CD4-positive, alpha-beta T cell treated with Interleukin-10 for 1 hour (primary cell): ENCODE measurements at regions not wholly inside any gene's neighbourhood (a gene's known extent, or its start where the extent isn't known, plus 50 kb on each side); places are given as distances from the start of the nearest gene placed in this dataset.

Source experiments
- DNase-seq: peaks from one replicate; pipeline ENCODE4 v3.0.0-alpha.2; 2020

DNA sequence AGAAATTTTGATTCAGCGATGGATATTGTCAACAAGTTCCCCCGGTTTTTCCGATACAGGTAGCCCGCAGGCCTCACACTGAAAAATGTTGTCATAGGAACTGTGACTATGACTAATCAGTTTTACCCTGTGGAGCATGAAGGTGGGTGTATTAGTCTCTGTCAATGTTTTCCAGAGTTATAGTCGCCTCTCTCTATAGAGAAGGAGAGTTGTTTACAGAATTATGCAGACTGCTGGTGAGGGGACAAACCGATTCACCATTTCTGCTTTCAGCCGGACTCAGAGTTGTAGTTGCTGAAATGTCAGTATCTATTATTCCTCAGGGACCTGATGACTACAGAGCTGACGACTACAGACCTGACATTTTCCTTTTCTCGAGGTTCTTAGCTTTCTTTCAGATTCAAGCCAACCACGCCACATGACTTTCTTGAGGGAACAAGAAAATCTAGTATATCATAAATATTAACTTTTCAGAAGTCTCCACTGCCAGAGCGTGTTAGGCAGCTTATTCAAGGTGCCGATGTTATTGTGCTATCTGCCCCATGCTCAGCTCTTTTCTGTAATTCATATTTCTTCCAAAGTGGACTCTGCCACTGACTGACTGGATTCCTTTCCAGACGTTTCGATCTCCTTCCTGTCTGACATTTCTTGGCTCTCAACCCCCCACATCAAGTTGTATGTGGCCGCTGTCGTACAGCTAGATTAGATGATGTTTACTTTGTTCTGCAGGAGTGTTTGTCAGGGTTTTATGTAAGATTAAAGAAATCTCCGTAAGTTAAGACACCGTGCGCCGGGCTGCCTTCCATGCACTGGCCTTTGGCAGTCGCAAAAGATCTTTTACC is 178.1 kb downstream of the FGF1 start:
- DNase-seq = no peak

DNA sequence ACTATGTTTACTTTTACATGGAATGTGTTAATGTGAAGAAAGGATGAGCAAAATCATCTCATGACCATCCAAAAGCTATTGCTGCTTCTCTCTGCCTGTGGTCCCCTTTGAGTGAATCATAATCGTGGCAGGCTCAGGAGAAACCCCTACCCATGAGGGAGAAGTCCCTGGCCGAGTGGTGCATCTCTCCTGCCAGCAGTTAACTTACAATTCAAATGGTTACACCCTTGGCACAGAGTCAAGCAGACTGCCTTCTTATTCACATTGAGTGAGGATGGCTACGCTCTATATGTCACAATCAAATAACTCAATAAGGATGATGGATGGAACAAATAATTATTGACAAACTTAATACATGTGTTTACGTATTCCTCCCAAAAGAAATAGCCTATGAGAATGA is 179.1 kb downstream of the FGF1 start:
- no peak for DNase-seq

DNA sequence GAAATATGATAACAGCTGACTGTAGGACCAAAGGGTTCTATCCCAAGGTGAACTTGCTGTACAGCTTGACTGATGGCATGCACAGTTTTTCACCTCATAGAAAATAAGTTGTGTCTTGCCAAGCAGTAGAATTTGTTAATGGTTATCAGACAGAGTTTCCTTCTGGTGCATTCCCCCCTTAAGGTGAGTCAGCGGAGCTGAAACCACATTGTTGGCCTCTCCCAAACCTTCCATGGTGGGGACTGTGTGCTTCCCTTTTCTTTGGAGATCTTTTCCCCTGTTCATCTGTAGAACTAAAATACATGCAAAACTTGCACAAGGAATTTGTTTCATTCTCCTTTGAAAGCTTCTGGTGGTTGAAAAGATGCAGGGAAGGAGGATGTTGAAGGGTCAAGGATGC is 179.8 kb downstream of the FGF1 start:
- no peak for DNase-seq

DNA sequence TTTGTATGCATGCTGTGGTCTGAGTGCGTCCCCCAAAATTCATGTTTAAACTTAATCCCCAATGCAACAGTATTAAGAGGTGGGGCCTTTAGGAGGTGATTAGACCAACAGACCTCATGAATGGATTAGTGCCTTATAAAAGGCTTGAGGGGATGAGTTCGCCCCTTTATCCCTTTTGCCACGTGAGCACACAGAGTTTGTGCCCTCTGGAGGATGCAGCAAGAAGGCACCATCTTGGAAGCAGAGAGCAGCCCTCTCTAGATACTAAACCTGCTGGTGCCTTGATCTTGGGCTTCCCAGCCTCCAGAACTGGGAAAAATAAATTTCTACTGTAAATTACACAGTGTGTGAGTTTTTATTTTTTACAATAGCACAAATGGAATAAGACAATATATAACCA is 177.1 kb upstream of the SPRY4 start:
- DNase-seq = no peak

DNA sequence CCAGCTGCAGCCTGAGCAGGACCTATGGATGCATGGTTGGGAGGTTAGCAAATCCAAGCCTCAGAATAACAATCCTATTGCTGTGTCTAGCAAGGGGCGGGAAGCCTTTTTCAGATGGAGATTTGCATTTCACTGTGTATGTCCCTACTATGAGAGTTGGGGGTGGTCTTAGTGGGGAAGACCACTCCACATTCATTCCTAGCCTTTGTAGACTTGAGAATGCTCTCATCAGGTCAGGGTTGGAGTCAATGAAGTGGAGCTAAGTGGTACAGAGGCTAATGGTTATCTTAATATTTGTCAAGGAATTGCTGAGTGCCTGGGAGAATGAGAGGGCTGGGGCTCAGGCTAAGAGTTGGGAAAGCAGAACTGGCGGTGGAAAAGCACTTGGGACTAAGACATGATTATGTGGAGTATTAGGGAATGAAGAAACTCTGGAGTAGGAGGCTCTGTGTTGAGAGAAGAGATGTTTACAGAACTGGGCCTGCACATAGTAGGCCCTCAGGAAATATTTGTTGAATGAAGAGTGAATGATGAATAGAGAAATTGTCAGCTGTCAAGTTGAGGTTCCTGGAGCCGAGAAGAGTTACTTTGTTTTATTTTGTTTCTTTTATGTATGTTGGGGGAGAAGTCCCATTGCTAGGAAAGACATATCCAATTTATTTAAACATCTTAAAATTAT is 175.5 kb upstream of the SPRY4 start:
- DNase-seq = no peak

DNA sequence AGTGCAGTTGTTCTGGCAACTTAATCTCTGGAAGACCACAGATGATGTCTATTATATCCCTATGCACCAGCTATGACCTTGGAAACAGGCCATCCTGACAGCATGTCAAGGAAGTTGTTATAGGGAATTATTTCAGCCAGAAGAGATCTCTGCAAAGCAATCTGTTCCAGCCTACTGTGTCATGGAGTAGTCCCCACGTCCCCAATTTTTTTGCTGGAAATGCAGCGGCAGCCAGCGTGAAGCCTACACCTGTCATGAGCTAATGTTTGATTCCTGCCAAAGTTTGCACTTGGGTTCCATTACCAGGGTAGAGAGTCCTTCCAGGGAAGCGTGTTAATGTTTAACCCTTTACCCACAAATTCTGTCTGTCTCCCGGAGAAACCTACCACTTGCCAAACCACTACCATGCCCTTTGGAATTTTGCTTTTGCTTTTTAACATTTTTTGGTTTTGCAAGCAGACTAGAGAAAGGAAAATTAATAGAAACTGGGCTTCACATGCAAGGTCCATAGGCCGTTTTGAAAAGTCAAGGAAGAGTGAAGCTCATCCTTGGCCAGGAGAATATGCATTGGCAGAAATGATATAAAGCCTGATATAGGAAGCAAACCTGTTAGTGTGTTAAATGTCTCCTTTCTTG is 174.9 kb upstream of the SPRY4 start:
- DNase-seq = no peak

DNA sequence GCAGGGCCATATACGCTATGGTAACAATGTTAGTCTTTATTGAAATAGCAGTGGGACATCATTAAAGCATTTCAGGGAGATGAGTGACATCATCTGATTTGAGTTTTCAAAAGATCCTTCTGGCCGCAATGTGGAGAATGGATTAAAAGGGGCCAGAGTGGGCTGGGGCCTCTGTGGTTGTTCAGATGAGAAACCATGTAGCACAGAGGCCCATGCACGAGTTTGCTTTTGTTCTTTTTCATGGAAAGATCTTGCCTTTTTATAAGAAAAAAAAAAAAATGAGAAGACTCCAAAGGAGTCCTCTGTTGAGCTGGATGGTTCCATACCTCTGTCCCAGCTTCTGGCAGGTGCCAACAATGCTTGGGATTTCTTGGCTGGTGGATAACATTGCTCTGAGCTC is 173.5 kb upstream of the SPRY4 start:
- no peak for DNase-seq

DNA sequence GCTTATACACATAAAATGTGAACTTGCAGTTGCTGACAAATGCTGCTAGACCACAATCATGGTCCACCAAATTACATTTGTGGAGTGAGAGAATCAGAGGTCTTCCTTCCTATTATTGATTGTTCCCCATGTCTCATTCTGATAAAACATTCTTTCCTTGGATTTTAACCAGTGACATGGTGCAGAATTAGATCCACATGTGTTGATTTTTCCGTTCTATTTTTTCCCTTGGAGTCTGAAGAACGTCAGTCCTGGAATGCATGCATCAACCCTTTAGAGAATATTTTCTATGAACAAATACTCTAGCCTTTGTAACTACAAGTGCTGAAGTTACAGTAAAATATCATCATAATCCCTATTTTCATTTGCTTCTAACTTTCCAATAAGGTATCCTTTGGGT is 170.7 kb upstream of the SPRY4 start:
- DNase-seq = no peak

DNA sequence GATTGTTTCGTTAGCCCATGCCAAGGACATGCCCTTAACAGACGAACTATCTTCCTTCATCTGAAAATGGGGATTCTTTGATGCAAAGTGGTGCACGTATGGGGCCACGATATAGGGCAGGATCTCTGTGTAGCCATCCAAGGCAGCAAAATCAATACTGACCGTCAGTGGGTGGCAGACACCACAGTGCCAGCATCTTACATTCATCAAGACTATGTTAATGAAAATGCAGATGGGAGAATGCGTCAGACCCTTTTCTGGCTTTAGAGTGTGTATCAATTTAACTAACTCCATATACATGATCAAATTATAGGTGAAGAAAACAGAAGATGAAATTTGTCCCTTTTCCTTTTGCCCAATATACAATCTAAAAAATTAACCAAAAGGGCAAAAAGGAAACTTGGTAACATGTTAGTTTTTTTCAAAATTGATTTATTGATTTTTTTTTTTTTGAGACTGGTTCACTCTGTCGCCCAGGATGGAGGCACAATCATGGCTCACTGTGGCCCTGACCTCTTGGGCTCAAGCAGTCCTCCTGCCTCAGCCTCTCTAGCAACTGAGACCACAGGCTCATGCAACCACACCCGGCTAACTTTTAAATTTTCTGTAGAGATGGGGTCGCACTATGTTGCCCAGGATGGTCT is 169.2 kb upstream of the SPRY4 start:
- no peak for DNase-seq

DNA sequence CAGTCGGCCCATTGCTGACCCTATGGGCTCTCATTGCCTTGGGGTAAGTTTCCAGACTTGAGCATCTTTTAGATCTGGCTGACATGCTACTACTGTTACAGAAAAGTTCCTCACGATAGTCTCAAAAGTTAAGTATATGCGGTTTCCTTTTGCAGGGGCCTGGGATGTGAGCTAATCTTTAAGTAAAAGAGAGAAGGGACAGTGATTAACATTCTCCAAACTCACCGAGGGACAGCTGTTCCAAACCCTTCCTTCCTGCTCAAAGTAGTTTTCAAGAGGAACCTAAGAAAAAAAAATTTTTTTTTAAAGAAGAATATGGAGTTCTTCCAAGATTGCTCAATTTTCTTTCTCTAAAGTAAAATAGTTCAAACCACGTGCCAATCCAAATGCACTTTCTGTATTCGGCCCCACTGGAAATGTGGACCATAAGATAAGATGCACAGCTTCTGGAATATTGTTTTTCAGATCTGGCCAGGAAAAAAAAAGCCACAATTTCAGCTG is 168.0 kb upstream of the SPRY4 start:
- no peak for DNase-seq

DNA sequence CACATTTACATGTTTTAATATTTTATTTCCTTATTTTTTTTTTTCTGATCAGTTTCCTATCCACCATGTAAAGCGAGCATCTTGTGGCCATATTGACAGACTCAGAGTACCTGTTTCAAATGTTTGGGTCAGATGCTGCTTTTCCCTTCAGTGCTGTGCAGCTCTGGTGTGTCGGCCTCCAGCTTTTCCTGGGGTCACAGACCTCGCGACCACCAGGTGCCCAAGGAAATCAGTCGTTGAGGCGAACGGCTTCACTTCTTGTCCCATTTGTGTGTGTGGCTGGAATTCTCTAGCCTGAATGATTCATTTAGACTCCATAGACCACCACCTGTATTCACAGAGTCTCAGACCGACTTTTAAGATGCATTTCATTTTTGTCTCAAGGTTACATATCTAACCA is 166.9 kb upstream of the SPRY4 start:
- no peak for DNase-seq

DNA sequence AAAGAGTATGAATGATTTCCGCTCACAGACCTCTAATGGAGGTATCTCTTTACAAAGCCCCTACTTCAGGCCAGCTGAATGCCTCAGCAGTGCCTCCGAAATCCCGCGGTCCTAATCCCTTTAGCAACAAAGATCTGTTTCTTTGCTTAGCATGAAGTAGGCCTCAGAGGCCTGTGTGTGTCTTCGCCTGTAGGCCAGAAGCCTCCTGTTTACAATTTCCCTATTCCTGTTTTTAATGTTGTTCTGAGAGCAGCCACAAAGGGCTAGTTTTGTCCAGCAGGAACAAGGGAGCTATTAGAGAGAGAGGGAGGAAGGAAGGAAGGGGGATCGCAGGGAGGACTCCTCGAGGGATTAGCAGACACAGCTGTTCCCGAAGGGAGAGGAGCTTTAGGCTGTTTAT is 166.4 kb upstream of the SPRY4 start:
- DNase-seq = no peak

DNA sequence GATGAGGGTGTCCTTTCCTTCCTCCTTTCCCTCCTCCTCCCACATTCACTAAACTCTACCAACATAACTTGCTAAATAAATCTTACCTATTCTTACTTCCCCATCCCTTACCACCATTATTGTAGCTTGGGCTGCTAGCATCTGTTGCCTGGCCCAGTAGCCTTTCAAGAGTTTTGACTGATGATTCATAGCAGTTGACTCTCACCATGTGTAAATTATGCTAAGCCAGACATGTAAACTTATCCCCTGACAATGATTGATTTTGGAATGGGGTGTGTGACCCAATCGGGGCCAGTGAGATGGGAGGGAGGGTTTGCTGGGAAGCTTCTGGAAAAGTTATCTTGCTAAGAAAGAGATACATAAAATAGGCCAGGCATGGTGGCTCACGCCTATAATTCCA is 161.8 kb upstream of the SPRY4 start:
- no peak for DNase-seq

DNA sequence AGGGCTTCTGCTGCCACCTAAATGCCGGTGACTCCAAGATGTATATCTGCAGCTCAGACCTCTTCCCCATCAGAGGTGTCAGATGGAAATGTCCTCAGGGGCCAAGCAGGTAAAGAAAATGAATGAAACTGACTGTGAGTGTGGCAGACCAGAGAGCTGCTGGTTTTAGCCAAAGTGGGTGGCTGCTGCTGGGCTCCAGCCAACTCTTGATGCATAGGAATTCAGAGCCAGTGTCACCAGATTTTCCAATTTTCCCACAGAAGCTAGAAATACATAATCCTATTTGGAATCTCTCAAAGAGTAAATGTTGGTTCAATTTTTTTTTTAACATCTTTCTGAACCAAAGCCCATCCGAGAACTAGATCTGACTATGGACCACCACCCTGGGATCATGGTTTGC is 161.2 kb upstream of the SPRY4 start:
- no peak for DNase-seq

DNA sequence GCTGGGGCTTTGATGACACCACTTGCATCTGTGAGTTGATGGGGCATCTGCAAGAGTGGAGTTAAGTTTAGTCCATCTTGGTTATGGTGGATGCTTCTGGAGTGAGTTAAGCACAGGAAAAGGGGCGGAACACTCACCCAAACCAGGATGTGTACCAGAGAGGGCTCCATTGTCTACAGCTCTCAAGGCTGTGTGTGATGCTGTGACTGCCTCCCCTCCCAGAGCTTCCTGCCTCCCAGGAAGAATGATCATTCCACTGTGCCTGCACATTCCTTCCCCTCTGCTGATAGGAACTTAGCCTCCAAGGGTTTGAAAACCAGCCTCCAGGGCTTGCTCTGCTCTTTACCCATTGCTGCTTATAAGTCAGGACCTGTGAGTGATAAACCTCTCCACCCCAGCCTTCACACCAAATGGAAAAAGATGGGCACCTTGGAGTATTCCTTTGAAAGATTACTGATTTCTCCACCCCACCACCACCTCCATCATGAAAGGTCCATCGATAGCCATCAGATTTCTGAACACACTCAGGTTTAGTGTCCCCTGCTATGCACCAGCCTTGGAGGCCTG is 160.1 kb upstream of the SPRY4 start:
- no peak for DNase-seq

DNA sequence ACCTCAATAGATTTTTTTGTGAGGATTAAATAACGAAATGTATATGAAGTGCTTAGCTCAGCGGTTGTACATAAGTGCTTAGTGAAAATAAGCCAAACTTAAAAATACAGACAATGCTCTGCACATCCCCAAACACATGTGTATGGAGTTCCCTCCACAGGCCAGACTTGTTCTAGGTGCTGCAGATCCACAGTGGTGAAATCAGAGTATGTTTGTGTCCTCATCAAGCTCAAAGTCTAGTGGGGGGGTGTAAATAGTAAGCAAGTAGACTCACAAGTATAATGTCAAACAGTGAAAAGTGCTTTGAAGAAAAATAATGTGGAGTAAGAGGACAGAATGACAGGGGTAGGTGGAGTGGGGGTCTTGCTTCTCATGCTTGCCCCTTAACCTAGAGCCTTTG is 157.4 kb upstream of the SPRY4 start:
- DNase-seq = no peak

DNA sequence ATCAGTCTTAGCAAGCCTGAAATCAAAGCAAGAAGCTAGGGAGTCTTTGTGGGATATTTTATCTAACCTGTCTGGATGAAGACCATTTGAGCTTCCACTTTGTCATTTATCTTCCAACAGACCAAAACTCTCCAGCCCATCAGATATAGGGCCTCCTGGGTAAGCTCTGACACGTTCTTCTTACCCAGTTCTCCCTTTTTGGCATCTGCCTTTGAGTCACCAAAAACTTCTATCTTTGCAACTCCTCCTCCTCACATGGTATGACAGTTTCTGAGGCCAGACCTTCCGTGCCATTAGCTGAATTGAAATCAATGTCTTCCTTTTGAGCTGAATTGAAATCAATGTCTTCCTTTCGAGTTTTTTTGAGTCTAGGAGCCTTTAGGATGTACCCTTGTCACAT is 156.6 kb upstream of the SPRY4 start:
- DNase-seq = no peak

DNA sequence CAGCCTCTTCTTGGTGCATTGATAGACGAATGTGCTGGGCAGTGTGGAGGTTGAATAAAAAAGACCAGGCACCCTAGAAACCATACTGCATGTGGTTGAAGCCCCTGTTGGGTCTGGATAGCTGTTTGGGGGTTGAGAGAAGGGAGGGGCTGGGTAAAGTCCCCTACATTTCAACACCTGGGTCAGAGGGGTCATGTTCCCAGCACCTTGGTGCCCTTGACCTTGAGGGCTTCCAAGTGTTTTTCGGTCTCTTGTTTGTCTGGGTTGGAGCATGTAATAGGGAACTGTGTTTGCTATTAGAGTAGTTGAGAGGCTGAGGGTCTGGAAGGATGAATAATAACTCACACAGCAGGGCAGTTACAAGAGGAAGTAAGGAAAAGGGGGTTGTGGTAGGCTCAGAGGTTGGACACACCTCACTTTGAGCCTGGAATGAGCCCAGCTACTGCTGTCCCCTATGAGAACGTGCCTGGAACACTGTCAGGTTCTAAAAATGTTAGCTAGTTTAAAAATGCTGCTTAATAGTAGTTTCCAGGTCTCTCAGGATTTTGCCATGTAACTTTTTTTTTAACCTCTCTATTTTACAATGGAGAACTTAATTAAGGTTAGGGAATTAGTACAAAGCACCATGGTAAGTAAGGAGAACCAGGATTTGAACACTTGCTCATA is 155.2 kb upstream of the SPRY4 start:
- DNase-seq = no peak

DNA sequence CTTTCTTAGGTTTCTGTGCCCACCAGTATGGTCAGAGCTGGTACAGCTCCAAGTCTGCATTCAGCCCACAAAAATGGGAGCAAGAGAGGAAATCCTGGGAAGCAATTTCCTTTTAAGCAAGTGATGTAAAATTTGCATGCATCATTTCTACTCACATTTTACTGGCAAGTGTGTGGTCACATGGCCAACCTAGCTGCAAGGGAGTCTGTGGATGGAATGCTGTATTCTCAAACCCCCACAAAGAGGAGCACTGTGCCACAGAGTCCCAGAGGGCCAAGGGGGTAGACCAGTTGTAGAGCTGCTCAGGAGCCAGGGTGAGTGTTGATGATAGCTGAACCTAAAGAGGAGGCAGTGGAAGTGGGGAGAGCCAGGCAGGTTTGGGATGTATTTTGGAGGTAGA is 154.3 kb upstream of the SPRY4 start:
- no peak for DNase-seq

DNA sequence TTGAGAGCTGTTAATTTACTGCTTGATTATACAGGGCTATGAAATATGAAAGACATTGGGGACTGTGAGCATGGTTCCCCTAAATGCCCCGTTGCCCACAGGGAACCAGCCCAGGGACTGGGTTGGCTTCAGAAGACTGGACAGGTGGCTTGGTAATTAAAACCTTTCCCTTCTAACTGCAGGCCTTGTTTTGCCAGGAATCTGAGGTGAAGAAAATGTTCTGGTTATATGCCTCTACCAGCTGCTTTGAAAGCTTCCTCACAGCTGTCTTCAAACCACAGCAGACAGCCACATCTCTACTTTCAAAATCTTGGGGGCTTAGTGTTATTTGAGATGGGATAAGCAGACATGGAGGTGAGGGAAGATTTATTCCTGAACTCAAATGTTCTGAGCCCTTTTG is 153.3 kb upstream of the SPRY4 start:
- no peak for DNase-seq

DNA sequence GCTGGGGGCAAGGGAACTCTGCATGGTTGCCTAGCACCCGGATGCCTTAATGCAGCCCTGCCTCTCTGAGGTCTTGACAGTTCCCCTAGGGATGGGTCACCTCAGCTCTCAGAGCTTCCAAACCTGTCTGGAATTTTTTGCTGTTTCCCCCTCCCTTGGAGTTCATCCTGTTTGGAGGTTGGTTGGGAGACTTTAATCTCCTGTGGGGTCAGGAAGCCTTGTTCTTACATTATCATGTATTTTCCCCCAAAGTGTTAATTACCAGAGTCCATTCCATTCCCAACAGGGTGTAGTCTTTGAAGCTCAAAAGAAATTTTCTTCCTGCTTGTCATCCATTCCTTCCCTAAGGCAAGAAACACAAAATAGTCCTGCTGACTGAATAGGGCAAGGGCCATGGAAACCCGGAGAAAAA is 150.3 kb upstream of the SPRY4 start:
- DNase-seq = no peak

DNA sequence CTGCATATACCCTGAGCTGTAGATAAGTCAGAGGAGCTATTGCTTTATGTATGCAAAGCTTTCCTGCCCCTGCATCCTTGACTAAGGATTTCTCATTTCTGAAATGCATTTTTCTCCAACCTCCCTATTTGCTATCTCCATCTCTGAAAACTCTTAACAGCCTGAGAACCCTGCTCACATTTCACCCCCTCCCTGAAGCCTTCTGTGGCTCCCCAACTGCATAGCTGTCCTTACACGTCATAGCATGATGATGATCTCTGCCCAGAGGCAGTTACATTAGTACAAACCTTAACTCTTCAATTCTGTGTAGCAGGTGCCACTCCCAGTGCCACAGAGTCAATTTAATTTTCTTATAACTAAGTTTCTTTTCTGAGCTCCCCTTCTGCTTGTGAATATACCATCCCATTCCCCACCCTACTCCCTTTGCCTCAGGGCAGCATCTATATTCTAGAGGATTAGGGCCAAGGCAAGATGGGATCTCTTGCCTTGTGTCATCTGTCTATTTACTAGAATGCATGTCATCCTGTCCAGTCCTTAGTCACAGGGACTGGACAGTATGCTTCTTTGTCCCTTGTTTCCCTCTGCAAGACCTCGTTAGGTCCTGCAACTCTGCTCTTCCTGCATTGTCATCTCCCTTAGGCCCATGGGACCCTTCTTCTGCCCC is 149.7 kb upstream of the SPRY4 start:
- no peak for DNase-seq
